ENCODE measurements at regions not wholly inside any gene's neighbourhood (a gene's known extent, or its start where the extent isn't known, plus 50 kb on each side); places are given as distances from the start of the nearest gene placed in this dataset.
"Not testable (repeated sequence)": the region's sequence is repeated elsewhere in the genome, so short reads cannot be mapped to it uniquely, and the experiment has no call there.

GRCh38 chr9:135381762-135382310 is 97.7 kb upstream of the PPP1R26 start:
- Histone ChIP-seq H3K27ac (no peak overlapping the region), H3K36me3 (no peaks in the 10 kb centered on the region), H3K27me3 (no peaks in the 10 kb centered on the region), H3K4me1 (no peaks in the 10 kb centered on the region), H3K9me3 (no peaks in the 10 kb centered on the region), H3K4me3 (no peak overlapping the region)
- DNase-seq, result no peak
- TF ChIP-seq CTCF (IDR thresholded peaks at IDR 0.05) (no peak), POLR2A (IDR thresholded peaks at IDR 0.05) (no peak)

- TF ChIP-seq POLR2A (IDR thresholded peaks at IDR 0.05), result no peak
- TF ChIP-seq CTCF (IDR thresholded peaks at IDR 0.05), result no peak
- no peaks in the 10 kb centered on the region for H3K4me1 ChIP-seq
- no peak overlapping the region for H3K4me3 ChIP-seq
- no peaks in the 10 kb centered on the region for H3K36me3 ChIP-seq
- no peak overlapping the region for H3K27ac ChIP-seq
- no peaks in the 10 kb centered on the region for H3K27me3 ChIP-seq
- DNase-seq, result no peak
- no peaks in the 10 kb centered on the region for H3K9me3 ChIP-seq
Observed at GRCh38 chr9:135384226-135384625, 95.4 kb upstream of the PPP1R26 start.

- H3K27ac ChIP-seq, H3K9me3 ChIP-seq, DNase-seq, H3K4me3 ChIP-seq, H3K27me3 ChIP-seq, H3K4me1 ChIP-seq, H3K36me3 ChIP-seq: not testable (repeated sequence)
Observed at GRCh38 chr9:135384815-135385405, 94.7 kb upstream of the PPP1R26 start.

- H3K27me3 ChIP-seq, result no peaks in the 10 kb centered on the region
- no peaks in the 10 kb centered on the region for H3K9me3 ChIP-seq
- H3K36me3 ChIP-seq, result no peaks in the 10 kb centered on the region
- DNase-seq, result no peak
- H3K4me3 ChIP-seq, result no peak overlapping the region
- H3K4me1 ChIP-seq, result no peaks in the 10 kb centered on the region
- TF ChIP-seq POLR2A (IDR thresholded peaks at IDR 0.05), result no peak
- TF ChIP-seq CTCF (IDR thresholded peaks at IDR 0.05), result no peak
- no peak overlapping the region for H3K27ac ChIP-seq
Observed at GRCh38 chr9:135385793-135386192, 93.8 kb upstream of the PPP1R26 start.

- DNase-seq, result no peak
- Histone ChIP-seq H3K4me1 (no peaks in the 10 kb centered on the region), H3K4me3 (no peak overlapping the region), H3K9me3 (no peaks in the 10 kb centered on the region), H3K27me3 (no peaks in the 10 kb centered on the region), H3K36me3 (no peaks in the 10 kb centered on the region), H3K27ac (no peak overlapping the region)
- TF ChIP-seq CTCF (IDR thresholded peaks at IDR 0.05), result no peak
- no peak for TF ChIP-seq POLR2A (IDR thresholded peaks at IDR 0.05)
Observed at GRCh38 chr9:135387976-135388375, 91.6 kb upstream of the PPP1R26 start.

- Histone ChIP-seq H3K9me3 (no peaks in the 10 kb centered on the region), H3K4me3 (no peak overlapping the region), H3K4me1 (no peaks in the 10 kb centered on the region), H3K27me3 (no peaks in the 10 kb centered on the region), H3K36me3 (no peaks in the 10 kb centered on the region), H3K27ac (no peak overlapping the region)
- DNase-seq, result no peak
- no peak for TF ChIP-seq POLR2A (IDR thresholded peaks at IDR 0.05)
- TF ChIP-seq CTCF (IDR thresholded peaks at IDR 0.05), result no peak
Observed at GRCh38 chr9:135388530-135388929, 91.1 kb upstream of the PPP1R26 start.
